IPS-NIHi7 (cell line): ENCODE measurements at regions not wholly inside any gene's neighbourhood (a gene's known extent, or its start where the extent isn't known, plus 50 kb on each side); places are given as distances from the start of the nearest gene placed in this dataset.
A peak's percentile ranks its signal among the peaks of the same experiment; 100 is the strongest.

Source experiments
- DNase-seq: peaks from one replicate; pipeline ENCODE4 v3.0.0; 2012; ENCODE audit warnings: mixed read lengths; ENCODE audit errors: extremely low spot score

- DNase-seq: no peak
Observed at GRCh38 chr5:5798462-5798861, 376.0 kb downstream of the ICE1 start.

- no peak for DNase-seq
Observed at GRCh38 chr5:5798041-5798440, 375.6 kb downstream of the ICE1 start.

DNA sequence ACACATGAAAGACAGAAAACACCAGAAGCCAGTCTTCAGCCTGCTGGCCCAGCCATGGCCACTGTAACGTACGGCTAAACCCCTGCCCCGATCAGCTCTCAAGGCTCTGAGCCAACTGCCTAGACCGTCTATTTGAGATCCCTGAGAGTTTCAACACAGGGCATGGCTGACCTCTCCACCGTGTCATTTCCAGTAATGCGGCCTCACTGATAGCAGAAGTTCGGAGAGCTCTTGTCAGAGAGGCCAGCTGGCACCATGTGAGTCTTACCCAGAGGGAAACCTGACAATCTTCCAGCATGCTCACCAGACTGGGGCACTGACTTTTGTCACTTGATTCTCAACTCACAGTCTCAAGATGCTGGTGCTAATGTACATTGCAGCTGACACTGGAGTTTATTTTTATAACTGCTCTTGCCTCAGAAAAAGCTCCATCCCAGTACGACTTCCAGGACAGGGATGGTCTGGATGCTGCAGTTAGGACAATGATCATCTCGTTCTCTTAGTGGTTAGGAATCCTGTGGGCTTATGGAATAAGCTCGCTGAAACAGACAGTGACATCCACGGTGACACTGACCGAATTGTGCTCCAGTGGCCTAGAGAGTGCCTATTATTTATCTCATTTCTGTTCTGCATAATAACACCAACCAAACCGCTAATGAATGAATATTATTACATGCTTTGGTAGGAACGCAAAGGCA is 372.7 kb downstream of the ICE1 start:
- DNase-seq: no peak

- DNase-seq: no peak
Observed at GRCh38 chr5:5794118-5794560, 371.7 kb downstream of the ICE1 start.

DNA sequence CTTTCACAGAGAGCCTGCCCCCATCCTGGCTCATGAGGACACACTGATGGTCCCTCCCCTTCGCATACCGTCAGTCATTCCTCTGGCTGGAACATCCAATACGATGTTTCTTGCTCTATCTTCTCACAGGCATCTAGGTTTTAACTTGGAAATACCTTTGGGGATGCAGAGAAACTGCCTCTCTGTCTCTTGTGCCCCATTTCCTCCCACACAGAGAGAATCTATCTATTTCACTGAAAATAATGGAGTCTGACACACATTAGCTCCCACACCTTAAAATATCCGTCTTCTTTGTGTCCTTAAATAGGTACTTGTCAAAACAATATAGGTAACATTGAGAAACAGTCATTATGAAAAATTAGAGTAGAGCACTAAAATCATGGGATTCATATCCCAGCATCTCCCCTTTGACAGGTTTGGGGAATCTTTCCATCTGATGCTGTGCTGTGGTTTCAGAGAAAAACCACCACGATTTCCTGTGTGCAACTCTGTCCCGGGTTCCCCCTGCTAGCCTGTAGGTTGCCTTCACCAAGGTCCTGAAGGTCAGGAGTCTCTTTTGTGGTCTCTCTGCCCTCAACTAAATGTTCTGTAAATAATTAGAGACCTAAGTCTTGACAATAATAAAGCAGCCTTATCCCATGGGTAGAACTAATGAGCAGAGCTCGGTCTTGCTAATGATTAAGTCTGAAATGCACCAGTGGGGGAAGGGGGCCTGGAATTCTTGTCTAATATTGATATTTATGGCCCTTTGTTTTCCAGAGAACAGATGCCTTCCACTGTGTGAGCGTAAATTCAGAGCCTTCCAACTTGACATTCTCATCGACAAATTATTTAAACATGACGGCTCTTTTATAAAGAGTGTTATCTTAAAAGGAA is 371.0 kb downstream of the ICE1 start:
- no peak for DNase-seq

DNA sequence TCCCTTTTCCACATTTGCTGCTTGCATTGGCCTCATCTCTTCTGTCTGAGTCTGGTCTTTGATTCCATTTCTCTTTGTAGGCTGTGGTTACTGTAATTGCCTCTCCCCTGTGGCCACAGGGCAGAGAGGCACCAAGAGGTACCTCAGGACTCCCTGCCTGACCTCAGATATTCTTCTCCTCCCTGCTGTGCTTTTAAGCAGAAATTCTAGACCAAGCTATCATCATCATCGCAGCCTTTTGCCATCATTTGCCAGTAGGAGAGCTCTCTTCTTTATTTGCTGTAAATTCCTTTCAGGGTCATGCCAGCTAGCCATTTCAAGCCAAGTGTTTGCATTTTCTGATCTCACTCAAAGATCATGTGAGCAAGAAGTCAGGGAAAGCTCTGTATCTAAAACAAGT is 369.6 kb downstream of the ICE1 start:
- DNase-seq: no peak

GRCh38 chr5:5788793-5789192 is 366.3 kb downstream of the ICE1 start:
- DNase-seq: no peak

DNA sequence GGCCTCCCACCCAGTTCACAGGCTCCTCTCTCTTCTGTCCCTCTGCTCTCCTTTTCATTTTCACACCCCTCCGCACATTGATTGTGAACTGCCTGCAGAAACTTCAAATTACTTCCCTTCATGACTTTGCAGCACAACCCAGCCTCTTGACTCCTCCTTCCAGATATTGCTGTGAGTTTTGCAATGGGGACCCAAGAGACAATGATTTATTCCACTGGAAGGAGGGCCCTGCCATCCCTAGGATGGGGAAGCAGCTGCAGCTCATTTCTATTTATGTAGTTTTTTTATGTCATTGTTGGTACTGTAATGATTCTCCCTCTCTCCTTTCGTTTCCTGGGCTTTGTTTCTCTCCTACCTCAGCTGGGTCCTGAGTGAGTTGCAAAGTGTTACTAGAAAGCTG is 364.9 kb downstream of the ICE1 start:
- no peak for DNase-seq

- DNase-seq: no peak
Observed at GRCh38 chr5:5784101-5784500, 361.6 kb downstream of the ICE1 start.

DNA sequence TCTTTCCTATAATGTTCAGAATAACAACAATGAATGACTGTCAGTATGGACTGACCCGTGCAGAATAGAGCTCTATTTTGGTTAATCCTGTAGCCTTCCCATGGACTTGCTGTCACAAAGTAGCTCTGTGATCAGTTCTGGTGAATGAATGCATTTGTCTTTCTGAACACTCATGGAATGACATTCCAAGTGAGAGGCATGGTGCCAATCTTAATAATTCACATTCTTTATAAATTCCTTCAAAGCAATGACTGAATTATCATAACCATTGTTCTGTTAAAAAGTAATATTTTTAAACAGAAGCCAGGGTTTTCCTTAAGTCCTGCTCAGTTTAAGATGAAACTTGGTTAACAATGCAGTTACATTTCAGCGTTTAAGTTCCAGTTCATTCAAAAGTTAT is 360.5 kb downstream of the ICE1 start:
- no peak for DNase-seq

GRCh38 chr5:5782402-5782801 is 359.9 kb downstream of the ICE1 start:
- DNase-seq: peak; percentile 38

DNA sequence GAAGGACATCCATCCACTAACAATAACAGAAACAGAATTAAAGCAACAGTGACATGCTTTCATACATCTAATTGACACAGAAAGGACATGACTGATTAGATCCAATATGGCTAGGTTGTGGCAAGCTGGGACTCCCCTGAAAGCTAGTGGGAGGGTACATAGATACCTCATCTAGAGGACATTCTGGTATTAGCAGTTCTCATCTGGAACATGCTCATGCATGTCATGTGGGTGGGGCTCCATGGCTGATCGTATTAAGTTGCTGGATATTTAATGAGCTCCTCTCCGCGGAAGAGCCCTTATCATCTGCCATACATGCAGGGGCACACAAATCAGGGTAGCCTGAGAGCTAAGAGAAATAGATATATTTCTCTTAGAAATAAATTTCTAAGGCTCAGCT is 358.9 kb downstream of the ICE1 start:
- DNase-seq: no peak

DNA sequence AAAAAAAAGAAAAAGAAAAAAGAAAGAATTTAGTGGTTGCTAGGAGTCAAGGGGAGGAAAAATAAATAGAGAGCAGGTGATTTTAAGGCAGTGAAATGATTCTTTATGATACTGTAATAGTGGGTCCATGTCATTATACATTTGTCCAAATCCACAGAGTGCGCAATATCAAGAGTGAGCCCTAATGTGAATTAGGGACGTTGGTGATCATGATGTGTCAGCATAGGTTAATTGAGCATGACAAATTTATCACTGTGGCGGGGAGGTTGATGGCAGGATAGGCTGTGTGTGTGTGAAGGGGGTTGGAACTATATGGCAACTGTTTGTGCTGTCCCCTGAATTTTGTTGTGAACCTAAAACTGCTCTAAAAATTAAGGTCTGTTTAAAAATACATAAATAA is 357.8 kb downstream of the ICE1 start:
- DNase-seq: no peak

DNA sequence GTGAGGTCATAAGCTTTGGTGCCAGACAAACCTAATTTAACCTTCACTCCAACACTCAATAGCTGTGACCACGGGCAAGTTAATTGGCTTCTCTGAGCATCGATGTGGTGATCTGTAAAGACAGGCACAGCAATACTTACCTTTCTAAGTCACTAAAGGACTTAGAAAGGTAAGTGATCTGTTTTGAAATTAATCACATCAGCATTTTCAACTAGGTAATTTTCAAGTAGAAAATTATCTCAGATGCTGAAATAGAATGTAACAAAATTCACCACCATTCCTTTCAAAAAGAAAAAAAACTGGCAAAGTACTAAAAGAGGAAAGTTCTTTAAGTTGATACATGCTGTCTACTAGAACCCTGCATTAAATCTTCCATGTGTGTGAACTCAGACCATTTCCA is 354.5 kb downstream of the ICE1 start:
- DNase-seq: no peak

- DNase-seq: no peak
Observed at GRCh38 chr5:5772202-5772601, 349.7 kb downstream of the ICE1 start.

- DNase-seq: no peak
Observed at GRCh38 chr5:5770825-5771224, 348.3 kb downstream of the ICE1 start.

GRCh38 chr5:5767286-5767928 is 344.9 kb downstream of the ICE1 start:
- no peak for DNase-seq

GRCh38 chr5:5765066-5765850 is 342.8 kb downstream of the ICE1 start:
- no peak for DNase-seq

DNA sequence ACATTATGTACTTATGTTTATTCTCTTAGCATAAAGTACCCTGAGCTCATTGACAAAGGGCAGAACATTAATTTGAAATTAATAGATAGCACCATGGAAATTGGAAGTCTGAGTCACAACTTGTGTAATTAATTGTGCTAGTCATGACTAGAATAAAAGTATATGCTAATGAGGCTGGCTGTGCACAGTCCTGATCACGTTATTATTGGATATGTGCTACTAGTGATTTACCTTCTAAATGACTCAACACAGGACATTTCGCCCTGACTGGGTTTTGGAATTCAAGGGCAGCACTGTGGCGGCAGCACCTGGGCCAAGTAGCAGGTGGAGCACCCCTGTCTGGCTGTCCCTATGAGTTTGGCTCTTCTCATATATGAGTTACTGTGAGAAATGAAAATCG is 341.8 kb downstream of the ICE1 start:
- DNase-seq: no peak

DNA sequence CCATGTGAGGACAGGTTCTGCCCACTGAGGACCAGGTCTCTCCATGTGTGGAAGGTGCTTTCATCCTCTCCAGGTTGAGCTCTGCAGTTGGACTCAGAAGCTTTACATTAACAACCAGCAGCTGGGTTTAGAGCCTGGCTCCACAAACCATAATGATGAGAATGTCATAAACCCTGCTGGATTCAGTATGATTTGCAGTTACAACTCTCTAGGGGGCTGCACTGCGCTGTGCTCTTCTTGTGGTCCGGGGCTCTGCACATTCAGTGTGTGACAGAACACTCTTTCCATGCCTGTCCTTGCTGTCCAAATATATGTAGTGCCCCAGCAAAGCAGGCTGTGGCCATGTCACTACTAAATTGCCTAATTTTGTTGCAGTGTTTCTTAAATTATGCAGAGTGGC is 334.3 kb downstream of the ICE1 start:
- DNase-seq: no peak

DNA sequence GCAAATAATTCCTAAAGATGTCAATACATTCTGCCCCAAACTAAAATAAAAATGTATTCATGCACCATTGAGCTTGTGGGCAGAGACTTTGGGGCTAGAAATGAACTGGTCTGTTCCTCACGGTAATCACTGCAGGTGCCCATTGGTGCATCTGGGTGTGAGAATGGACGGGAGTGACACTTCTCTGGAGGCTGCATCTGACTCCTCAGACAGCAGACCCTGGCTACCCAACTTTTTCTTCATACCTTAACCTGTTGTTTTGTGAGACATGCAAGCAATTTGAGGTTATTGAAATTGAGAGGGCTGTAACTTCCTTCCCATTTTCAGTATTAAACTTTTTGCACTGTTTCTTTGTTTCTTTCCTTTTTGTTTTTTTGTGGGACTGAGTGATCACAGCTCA is 333.4 kb downstream of the ICE1 start:
- no peak for DNase-seq

- no peak for DNase-seq
Observed at GRCh38 chr5:5752844-5753243, 330.4 kb downstream of the ICE1 start.
